NOMO-1 (cell line): ENCODE measurements at regions not wholly inside any gene's neighbourhood (a gene's known extent, or its start where the extent isn't known, plus 50 kb on each side); places are given as distances from the start of the nearest gene placed in this dataset.

ENCODE experiments used
- DNase-seq, 2 experiments: peaks; one replicate each; lab custom pipeline; 2025; ENCODE audit not compliant: unreplicated experiment in 2 of 2; lab: John Stamatoyannopoulos, UW

DNA sequence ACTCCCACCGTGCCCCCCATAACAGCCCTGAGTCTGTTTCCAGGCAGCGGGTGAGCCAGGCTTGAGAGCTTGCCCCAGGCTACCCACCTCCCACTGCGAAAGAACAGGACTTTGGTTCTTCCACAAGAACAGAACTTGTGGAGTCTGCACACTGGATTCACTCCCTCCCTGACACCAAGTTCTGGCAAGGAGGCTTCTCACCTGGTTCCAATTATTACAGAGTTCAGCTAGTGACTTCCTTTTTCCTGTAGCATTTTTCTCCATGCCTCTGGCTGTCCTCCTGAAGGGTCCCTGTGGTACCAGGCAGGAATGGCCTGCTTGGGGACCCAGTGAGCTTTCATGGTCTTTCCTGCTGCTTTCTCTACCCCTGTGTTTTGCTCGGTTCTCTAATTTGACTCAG is 208.6 kb upstream of the SFRP2 start:
- DNase-seq: no peak

DNA sequence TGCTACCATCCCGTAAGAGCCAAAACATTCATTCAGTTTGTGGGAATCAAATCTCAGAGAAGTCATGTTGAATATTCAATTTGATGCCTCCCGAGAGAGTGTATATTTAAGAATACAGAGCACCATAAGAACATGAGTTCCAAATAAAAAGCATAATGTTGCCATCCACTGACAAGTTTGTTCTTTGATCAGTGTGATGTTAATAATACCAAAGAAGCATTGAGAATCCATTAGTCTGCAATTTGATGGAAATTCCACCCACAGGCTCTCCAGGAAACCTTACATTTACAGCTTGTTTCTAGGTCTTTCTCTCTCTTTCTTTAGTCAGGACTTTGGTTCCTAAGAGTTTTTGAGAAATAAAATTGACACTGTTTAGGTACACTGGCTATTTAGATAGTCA is 200.6 kb upstream of the SFRP2 start:
- no peak for DNase-seq

DNA sequence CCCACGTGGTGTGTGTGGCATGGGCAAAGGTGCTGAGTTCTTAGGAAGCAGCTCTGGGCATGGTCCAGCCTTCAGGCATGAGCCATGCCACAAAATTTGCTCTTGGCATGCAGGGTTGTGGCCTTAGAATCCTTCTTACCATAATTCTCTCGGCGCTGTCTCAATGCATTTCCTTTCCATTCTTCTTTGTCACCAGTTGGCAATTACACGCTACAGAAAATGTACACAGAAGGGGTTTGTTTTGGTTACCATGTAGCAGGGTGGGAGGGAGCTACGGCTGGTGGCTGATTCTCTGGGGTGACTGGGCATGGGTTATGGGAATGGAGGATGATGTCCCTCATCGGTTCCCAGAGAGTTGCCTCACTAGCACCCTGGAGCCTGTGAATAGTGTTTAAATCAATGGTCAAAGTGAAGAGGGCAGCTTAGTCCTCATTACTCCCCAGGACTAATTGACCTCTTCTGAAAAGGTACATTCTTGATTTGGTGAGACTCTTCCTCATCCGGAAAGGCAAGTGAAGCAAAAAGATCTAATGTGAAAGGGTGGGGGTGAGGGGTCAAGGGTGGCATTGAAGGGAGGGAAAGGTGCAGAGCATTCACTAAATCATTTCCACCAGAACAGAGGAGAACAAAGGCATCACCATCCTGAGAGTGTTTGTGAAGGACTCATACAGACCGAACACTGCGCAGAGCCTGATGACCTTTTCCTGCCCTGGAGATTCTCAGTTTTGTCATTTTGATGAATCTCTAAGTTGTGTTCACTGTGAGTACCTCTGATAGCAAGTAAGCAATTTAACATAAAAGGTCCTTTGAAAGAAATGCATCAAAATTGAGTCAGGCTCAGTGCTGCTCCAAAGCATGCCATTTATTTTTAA is 199.8 kb upstream of the SFRP2 start:
- DNase-seq: no peak

DNA sequence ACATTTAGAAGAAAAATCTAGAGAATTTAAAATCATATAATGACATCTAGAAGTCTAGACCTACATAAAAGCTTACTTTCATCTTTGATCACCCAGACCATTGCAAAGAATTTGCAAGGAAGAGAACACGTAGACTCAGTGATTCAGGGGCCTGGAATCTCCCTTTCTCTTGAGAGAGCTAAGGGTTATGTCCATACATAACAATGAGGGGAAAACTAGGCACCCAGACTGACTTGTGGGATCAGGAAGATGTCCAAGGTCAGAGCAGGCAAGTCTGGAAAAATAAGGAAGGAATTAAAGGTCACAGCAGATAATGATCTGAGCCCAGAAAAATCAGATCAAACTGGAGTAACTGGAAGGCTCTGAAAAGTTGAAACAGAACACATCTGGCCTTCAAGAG is 198.4 kb upstream of the SFRP2 start:
- no peak for DNase-seq

DNA sequence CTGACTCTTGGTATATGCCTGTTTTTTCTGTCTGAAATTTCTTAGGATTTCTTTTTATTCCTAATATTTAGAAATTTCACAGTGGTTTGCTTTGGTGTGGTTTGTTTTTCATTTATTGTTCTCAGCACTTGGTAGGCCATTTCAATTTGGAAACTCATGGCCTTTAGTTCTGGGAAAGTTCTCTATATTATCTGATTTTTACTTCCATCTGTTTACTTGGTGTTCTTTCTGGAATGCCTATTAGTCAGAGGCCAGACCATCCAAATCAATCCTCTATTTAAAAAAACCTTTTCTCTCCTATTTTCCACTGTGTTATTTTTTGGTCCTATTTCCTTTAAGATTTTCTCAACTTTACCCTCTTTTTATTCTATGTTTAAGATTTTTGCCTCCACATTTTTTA is 188.1 kb upstream of the SFRP2 start:
- DNase-seq: no peak

DNA sequence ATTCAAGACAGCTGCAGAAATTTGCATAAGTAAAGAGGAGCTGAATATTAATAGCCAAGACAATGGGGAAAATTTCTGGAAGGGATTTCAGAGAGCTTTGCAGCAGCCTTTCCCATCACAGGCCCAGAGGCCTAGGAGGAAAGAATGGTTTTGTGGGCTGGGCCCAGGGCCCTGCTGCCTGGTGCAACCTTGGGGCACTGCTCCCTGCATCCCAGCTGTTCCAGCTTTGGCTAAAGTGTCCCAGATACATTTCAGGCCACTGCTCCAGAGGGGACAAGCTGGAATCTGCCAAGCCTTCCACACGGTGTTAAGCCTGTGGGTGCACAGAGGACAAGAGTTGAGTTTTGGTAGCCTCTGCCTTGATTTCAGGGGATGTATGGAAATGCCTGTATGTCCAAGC is 185.6 kb upstream of the SFRP2 start:
- DNase-seq: no peak

DNA sequence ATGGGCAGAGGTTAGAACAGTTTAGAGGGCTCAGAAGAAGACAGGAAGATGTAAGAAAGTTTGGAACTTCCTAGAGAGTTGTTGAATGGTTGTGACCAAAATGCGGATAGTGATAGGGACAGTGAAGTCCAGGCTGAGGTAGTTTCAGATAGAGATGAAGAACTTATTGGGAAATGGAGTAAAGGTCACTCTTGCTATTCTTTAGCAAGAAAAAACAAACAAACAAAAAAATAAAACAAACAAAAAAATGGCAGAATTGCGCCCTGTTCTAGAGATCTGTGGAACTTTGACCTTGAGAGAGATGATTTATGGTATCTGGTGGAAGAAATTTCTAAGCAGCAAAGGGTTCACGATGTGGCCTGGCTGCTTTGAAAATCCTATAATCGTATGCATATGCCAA is 185.1 kb upstream of the SFRP2 start:
- no peak for DNase-seq

DNA sequence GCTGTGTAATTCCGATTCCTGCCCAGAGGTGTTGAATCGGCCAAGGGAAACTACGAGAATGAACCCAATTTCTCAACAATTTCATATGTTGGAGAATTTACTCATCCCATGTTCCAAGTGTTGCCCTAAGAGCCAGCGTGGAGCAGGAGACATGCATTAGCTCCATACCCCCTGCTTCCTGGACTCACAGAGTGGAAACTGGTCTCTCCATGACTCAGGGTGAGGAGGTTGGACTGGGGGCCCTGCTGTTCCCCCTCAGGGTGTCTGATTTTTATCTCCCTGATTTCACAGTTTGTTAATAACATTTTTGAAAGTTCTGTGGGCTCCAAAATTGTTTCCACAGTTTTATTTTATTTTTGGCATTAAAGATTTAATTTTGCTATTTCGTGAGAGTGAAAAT is 183.0 kb upstream of the SFRP2 start:
- DNase-seq: no peak

DNA sequence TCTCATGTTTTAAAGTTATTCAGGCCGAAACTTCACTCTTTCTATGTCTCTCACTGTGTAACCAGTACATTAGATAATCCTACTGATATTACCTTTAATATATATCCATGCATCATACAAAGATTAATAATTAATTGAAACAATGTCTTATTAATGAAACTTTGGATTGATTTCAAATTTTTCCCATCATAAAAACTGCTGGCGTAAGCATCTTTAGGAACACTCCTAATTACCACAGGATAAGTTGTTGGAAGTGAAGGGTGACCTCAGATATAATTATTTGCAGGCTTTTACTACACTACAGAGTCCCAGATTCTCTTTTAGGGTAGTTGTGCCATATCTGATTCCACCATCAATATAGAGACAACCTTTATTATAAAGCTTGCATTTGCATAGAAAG is 181.3 kb upstream of the SFRP2 start:
- no peak for DNase-seq

DNA sequence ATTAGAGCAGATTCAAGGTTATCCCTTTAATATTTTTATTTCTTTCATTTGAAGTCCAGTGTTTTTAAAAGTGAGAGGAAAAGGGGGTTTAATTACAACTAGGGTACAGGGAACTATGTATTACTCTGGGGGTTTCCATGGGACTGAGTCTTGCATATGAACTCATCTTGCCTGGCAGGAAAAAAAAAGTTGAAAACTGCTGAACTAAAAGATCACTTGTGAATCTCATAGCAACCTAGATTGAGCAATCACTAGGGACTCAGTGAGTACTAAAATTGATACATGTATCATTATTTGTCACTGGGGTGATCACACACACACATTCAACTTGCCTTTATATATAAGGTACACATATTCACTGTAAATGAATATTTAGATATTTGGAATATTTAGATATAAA is 180.7 kb upstream of the SFRP2 start:
- no peak for DNase-seq

DNA sequence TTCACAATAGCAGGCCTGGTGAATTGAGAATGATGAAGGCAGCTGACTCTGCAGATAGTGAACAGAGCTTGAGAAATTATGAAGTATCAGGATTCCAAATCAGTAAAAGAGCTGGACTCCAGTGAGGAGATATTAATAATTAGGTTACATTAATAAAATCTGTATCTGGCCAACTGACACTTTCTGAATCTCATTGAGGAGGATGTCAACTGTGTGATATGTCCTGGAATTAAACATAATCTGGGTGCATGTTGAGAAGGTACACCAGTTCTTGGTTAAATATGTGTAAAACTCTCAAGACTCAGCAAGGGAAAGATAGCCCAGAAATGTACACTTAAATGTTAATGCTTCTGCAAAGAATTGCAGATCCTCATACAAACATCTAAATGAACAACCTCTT is 177.8 kb upstream of the SFRP2 start:
- no peak for DNase-seq

DNA sequence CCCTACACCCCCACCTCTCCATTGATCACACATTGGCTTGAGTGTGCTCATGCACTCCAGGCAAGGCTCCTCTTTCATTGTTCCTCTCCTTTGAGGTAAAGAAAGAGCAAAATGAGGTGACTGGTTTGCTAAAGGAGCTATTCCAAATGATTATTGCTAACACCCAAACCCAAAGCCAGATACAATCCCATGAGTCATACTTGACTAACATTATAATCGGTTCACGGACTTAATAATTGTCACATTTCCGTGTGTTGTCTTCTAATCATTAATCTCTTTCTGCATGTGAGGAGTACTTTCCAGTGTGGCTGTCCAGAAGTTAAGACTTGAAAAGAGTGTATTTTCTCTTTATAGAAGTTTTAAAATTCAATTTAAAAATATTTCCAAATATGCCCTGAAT is 174.3 kb upstream of the SFRP2 start:
- no peak for DNase-seq

DNA sequence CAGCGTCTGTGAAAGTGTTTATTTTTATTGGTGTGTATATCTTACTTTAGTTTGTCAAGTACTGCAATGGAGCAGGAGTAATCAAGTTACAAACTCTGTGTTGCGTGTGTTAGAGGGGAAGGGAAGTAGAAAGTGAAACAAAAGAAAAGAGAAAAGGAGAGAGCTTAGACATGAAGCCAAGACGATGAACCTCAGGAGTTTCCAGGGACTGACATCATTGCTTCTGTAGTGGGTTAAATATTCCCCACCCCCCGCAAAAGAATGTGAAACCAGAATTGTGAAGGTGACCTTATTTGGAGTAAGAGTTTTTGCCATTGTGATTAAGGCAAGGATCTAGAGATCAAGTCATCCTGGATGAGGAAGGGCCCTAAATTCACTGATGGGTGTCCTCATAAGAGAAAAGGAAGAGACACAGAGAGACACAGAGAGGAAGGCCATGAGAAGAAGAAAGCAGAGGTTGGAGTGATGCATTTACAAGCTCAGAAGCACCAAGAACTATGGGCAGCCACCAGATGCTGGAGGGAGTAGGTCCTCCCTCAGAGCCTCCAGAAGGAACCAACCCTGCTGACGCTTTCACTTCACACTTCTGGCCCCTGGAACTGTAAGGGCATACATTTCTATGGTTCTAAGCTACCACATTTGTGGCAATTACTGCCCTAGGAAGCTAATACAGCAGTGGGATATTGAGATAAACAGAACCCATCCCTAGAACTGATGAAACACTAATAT is 173.6 kb upstream of the SFRP2 start:
- DNase-seq: no peak

DNA sequence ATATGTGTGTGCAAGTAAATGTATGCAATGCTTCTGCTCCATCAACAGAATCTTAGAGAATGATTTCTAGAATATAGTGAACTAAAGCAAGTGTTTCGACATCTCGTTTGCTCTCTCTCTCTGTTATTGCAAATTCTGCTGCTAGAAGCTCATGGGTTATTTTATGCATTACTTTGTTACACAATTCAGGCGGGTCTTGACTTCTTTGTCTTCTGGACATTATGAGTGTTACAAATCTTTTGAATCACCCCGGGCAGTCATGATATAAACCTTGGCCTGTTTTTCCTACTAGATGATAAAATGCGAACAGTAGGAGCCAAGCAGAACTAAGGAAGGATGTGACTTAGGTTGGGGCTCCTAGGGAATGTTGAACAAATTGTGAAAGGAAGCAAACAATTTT is 166.4 kb upstream of the SFRP2 start:
- peak; percentile 41 to 71 for DNase-seq

DNA sequence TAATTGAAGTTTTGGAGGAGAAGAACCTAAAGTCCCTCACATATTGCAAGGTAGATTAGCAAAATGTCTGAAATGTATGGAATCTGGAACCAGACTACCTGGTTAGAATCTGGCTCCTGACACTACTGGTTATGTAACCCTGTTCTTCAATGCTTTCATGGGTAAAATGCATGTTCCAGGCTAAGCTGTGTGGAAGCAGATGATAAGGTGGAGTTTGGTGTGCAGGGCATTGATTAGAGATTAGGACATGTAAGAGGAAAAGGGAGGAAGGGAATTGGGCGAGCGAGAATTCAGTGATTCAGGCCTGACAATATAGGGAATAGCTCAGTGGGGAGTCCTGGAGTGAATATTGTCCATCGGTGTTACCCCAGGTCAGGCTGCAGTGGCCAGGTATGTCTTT is 165.8 kb upstream of the SFRP2 start:
- DNase-seq: no peak

DNA sequence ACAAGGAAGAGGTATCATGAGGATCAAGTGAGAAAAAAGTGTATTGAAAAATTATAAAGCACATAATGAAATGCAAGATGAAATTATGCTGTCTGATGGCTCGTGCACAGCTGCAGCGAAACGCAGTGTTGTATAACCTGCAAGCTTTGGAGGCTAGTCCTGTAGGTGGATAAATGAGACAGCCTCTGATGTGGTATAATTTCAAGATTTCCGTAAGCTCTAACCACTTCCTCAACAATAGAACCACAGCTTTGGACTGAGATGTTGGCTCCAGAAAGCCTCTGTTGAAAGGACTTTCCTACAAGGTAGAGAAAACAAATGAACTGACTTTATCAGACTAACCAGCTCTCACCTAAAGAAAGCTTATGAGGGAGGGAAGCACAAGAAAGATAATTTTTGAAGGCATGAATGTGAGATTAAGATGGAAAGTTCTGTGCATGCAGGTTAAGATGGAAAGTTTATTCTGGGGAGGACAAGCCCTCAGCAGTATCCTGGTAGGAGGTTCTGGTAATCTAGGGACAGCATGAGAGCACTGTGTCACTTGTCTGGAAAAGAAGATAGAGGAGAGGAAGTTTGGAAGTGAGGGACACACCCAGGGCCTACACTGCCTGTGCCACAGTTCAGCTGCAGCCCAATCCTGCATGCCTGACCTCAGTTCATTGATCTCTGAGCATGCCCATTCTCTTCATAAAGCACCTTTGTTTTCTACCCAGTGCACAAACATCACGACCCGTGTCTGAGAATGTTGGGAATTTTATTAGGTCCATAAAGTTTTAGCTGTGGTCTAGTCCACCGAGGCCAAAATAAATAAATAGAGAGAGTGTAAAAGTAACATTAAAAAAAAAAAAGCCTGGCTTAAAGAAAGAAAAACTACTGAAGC is 161.5 kb upstream of the SFRP2 start:
- DNase-seq: peak; percentile 26 to 72

DNA sequence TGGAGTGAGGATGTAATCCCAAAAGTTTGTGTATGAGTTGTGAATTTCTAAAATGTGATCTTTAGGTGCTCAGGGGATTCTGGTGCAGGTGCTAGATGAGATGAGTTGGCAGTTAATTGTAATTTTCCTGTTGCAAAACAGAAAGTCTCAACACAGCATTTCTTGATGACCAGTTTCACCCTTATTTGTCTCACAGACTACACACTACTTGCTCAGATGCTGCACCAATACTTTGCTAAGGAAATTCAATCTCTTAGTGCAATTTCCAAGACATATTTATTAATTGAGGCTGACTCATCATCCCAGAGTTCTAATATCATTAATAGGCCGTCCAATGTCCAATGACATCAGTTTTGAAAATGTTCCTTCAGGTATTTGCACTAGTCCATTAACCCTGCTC is 159.2 kb upstream of the SFRP2 start:
- DNase-seq: no peak

DNA sequence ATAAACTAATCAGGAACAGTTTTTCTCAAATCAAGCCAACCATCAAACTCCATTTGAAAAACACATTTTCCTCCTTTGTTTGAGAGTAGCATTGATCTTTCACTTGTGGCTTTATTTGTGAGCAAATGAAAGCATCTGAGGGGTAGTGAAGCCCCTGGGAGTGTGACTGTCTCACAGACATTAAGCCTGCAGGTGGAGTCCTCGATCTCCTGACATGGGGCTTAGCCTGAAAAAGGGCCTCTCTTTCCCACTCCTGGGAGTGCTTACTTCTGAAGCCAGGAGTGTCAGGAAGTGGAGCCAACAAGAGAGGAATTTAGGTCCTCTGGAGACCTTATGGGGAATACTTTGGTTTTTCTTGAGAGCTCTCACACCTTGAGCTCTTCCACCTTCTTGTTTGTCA is 158.2 kb upstream of the SFRP2 start:
- DNase-seq: no peak

DNA sequence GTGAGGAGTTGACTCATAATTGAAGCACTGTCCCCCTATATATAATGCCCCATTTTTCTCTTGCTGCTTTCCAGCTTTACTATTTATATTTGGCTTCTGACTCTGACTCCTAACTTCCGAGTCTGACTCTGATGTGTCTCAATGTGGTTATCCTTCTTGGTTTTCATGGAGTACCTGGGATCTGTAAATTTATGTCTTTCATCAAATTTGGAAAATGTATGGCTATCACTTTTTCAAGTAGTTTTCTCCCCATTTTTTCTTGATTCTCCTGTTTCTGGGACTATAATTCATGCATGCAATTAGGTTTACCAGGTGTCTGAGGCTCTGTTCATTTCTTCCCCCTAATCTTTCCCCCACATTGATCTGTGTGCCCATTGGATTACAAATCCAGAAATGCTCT is 156.8 kb upstream of the SFRP2 start:
- DNase-seq: no peak

DNA sequence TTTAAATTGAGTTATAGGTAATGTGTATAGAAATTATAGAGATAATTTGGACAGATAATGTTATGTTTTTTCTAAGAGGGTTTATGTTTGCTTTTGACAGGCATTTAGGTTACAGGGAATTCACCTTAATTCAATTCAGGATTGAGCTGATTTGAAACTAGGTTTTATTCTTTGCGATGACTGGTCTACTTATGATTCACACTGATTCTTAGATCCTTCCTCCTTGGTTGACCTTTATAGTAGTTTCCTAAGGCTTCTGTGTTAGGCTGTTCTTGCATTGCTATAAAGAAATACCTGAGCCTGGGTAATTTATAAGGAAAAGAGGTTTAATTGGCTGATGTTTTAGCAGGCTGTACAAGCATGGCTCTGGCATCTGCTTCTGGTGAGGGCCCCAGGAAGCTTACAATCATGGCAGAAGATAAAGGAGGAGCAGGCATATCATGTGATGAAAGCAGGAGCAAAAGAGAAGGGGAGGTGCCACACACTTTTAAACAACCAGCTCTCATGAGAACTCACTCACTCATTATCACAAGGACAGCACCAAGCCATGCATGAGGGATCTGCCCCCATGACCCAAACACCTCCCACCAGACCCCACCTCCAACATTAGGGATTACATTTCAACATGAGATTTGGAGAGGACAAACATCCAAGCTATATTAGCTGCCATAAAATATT is 155.0 kb upstream of the SFRP2 start:
- no peak for DNase-seq

DNA sequence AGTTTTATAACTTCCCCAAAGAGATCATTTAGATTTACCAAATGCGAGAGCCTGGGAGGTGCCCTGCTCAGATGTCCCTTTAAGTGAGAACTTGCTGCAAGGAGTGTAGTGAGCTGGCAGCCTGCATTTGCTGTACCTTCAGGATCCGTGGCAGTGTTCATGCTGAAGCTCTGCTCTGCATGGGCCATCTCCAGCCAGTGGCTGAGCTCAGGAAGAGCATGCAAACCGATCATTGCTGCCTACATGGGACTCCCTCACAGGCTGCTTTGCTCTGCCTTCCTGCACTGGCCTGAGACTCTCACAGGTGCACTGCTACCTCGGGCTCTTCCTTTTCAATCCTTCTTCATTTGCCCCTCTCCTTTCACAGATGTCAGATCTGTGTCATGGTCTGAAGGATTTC is 152.0 kb upstream of the SFRP2 start:
- no peak for DNase-seq
